ENCODE measurements at regions not wholly inside any gene's neighbourhood (a gene's known extent, or its start where the extent isn't known, plus 50 kb on each side); places are given as distances from the start of the nearest gene placed in this dataset.
"Not testable (repeated sequence)": the region's sequence is repeated elsewhere in the genome, so short reads cannot be mapped to it uniquely, and the experiment has no call there.

- H3K36me3 ChIP-seq (ENCODE audit: control insufficient read depth in 2 of 3, insufficient read depth in 3 of 3, low read length in 3 of 3); H3K4me3 Mint-ChIP-seq; DNase-seq; H3K36me3 Mint-ChIP-seq; H3K9me3 ChIP-seq (ENCODE audit: control insufficient read depth in 2 of 3, low read length in 3 of 3); H3K4me3 ChIP-seq (ENCODE audit: low read length); H3K9me3 Mint-ChIP-seq; POLR2A ChIA-PET; intact Hi-C loops (cut with micrococcal nuclease); H3K4me1 Mint-ChIP-seq; H3K27ac Mint-ChIP-seq; H3K27me3 ChIP-seq (ENCODE audit: control insufficient read depth in 2 of 2, insufficient read depth in 2 of 2, low read length in 2 of 2); ATAC-seq; H3K27me3 Mint-ChIP-seq; CTCF ChIA-PET; H3K27ac ChIP-seq (ENCODE audit: low read depth, low read length); H3K4me1 ChIP-seq (ENCODE audit: control insufficient read depth in 2 of 2, insufficient read depth in 2 of 2, low read length in 2 of 2): not testable (repeated sequence)
Measured at GRCh38 chr16:21372162-21372835, 94.2 kb upstream of the CRYM start.

GRCh38 chr16:21370791-21371190, 92.7 kb upstream of the CRYM start:
- POLR2A ChIA-PET, H3K36me3 Mint-ChIP-seq: not testable (repeated sequence)

GRCh38 chr16:21368973-21369942, 91.2 kb upstream of the CRYM start:
- H3K27ac Mint-ChIP-seq; H3K4me3 ChIP-seq (ENCODE audit: low read length); H3K4me1 Mint-ChIP-seq; H3K9me3 Mint-ChIP-seq; H3K9me3 ChIP-seq (ENCODE audit: control insufficient read depth in 2 of 3, low read length in 3 of 3); DNase-seq; H3K27ac ChIP-seq (ENCODE audit: low read depth, low read length); H3K27me3 Mint-ChIP-seq; H3K27me3 ChIP-seq (ENCODE audit: control insufficient read depth in 2 of 2, insufficient read depth in 2 of 2, low read length in 2 of 2); H3K4me1 ChIP-seq (ENCODE audit: control insufficient read depth in 2 of 2, insufficient read depth in 2 of 2, low read length in 2 of 2); intact Hi-C loops (cut with micrococcal nuclease); H3K4me3 Mint-ChIP-seq; POLR2A ChIA-PET; CTCF ChIA-PET; H3K36me3 Mint-ChIP-seq; H3K36me3 ChIP-seq (ENCODE audit: control insufficient read depth in 2 of 3, insufficient read depth in 3 of 3, low read length in 3 of 3); ATAC-seq: not testable (repeated sequence)

More at GRCh38 chr16:21370791-21371190, 92.7 kb upstream of the CRYM start:
- H3K9me3 Mint-ChIP-seq; H3K27me3 Mint-ChIP-seq; H3K27me3 ChIP-seq (ENCODE audit: control insufficient read depth in 2 of 2, insufficient read depth in 2 of 2, low read length in 2 of 2); H3K9me3 ChIP-seq (ENCODE audit: control insufficient read depth in 2 of 3, low read length in 3 of 3); DNase-seq; H3K27ac Mint-ChIP-seq; intact Hi-C loops (cut with micrococcal nuclease); H3K27ac ChIP-seq (ENCODE audit: low read depth, low read length); H3K4me3 ChIP-seq (ENCODE audit: low read length); H3K4me3 Mint-ChIP-seq; CTCF ChIA-PET; H3K4me1 ChIP-seq (ENCODE audit: control insufficient read depth in 2 of 2, insufficient read depth in 2 of 2, low read length in 2 of 2); H3K36me3 ChIP-seq (ENCODE audit: control insufficient read depth in 2 of 3, insufficient read depth in 3 of 3, low read length in 3 of 3); ATAC-seq; H3K4me1 Mint-ChIP-seq: not testable (repeated sequence)

- POLR2A ChIA-PET; H3K27ac ChIP-seq (ENCODE audit: low read depth, low read length); H3K36me3 Mint-ChIP-seq; H3K4me1 Mint-ChIP-seq; H3K9me3 Mint-ChIP-seq; H3K27me3 Mint-ChIP-seq; H3K4me1 ChIP-seq (ENCODE audit: control insufficient read depth in 2 of 2, insufficient read depth in 2 of 2, low read length in 2 of 2); H3K27ac Mint-ChIP-seq; H3K4me3 ChIP-seq (ENCODE audit: low read length); CTCF ChIA-PET; H3K4me3 Mint-ChIP-seq; H3K36me3 ChIP-seq (ENCODE audit: control insufficient read depth in 2 of 3, insufficient read depth in 3 of 3, low read length in 3 of 3); H3K27me3 ChIP-seq (ENCODE audit: control insufficient read depth in 2 of 2, insufficient read depth in 2 of 2, low read length in 2 of 2); ATAC-seq; intact Hi-C loops (cut with micrococcal nuclease); DNase-seq; H3K9me3 ChIP-seq (ENCODE audit: control insufficient read depth in 2 of 3, low read length in 3 of 3): not testable (repeated sequence)
Measured at GRCh38 chr16:21367733-21368421, 89.8 kb upstream of the CRYM start.

- H3K27me3 ChIP-seq (ENCODE audit: control insufficient read depth in 2 of 2, insufficient read depth in 2 of 2, low read length in 2 of 2); ATAC-seq; H3K36me3 Mint-ChIP-seq; H3K27ac Mint-ChIP-seq; H3K36me3 ChIP-seq (ENCODE audit: control insufficient read depth in 2 of 3, insufficient read depth in 3 of 3, low read length in 3 of 3); H3K4me3 Mint-ChIP-seq; H3K4me1 ChIP-seq (ENCODE audit: control insufficient read depth in 2 of 2, insufficient read depth in 2 of 2, low read length in 2 of 2); H3K4me1 Mint-ChIP-seq; DNase-seq; H3K4me3 ChIP-seq (ENCODE audit: low read length); H3K9me3 Mint-ChIP-seq; H3K9me3 ChIP-seq (ENCODE audit: control insufficient read depth in 2 of 3, low read length in 3 of 3); POLR2A ChIA-PET; CTCF ChIA-PET; H3K27ac ChIP-seq (ENCODE audit: low read depth, low read length); intact Hi-C loops (cut with micrococcal nuclease): not testable (repeated sequence)
- H3K27me3 Mint-ChIP-seq: peaks cover 0 to 11% (median 7%) of the 10 kb centered on the region in 5 donors
Measured at GRCh38 chr16:21366998-21367397, 88.9 kb upstream of the CRYM start.

- H3K4me1 ChIP-seq (ENCODE audit: control insufficient read depth in 2 of 2, insufficient read depth in 2 of 2, low read length in 2 of 2); H3K27me3 ChIP-seq (ENCODE audit: control insufficient read depth in 2 of 2, insufficient read depth in 2 of 2, low read length in 2 of 2); H3K4me1 Mint-ChIP-seq; H3K27ac Mint-ChIP-seq; H3K9me3 Mint-ChIP-seq; CTCF ChIA-PET; DNase-seq; H3K36me3 ChIP-seq (ENCODE audit: control insufficient read depth in 2 of 3, insufficient read depth in 3 of 3, low read length in 3 of 3); POLR2A ChIA-PET; H3K4me3 Mint-ChIP-seq; ATAC-seq; H3K4me3 ChIP-seq (ENCODE audit: low read length); H3K27ac ChIP-seq (ENCODE audit: low read depth, low read length); H3K36me3 Mint-ChIP-seq; intact Hi-C loops (cut with micrococcal nuclease); H3K9me3 ChIP-seq (ENCODE audit: control insufficient read depth in 2 of 3, low read length in 3 of 3): not testable (repeated sequence)
- H3K27me3 Mint-ChIP-seq: peaks cover 0 to 11% (median 7%) of the 10 kb centered on the region in 5 donors
Measured at GRCh38 chr16:21365541-21365940, 87.5 kb upstream of the CRYM start.

Data from naive thymus-derived CD4-positive, alpha-beta T cell (primary cell).